ENCODE measurements at regions not wholly inside any gene's neighbourhood (a gene's known extent, or its start where the extent isn't known, plus 50 kb on each side); places are given as distances from the start of the nearest gene placed in this dataset.

DNA sequence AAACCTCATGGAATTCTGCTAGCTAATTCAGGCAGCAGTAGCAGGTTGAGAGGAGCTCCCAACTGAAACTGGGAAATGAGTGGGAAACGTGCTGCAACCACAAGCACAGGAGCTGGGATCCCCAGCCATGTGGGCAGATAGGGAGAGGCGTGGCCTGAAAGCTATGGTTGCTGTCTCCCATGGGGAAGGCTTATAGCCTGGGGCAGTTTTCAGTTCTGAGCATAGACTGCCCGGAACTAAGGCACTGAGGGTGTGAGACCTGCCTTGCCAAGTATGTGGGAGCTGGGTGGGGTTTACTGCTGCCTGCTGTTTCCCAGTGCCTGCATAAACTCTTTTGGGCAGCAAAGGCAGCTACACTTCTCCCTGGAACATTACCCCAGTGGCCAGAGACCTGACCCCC lies 229.5 kb downstream of the TUSC7 start:
- DNase-seq, result no peak

DNA sequence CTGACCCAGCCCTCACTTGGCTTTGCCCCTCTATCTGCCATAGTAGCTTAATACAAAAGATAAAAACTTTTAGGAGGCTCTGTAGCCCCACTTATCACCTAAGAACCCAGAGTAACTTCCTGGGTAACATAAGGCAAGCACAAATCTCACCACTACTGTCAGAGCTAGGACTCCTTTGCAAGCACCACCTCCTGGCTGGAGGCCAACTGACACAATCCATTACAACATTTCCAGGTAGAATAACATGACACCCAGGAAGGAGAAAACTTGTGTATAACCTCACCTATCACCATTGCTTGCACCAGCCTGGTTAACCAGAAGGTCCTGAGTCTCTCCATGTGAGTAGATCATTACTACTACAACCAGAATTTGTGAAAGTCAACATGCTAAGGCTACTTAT lies 230.0 kb downstream of the TUSC7 start:
- no peak for DNase-seq

DNA sequence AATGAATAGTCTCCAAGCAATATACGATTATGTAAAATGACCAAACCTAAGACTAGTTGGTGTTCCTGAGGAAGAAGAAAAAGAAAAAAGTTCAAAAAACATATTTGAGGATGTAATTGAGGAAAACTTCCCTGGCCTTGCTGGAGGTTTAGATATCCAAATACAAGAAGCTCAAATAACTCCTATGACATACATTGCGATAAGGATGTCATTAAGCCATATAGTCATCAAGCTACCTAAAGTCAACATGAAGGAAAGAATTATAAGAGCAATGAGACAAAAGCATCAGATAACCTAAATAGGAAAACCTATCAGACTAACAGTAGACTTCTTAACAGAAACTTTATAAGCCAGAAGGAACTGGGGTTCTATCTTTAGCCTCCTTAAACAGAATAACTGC lies 231.1 kb downstream of the TUSC7 start:
- no peak for DNase-seq

DNA sequence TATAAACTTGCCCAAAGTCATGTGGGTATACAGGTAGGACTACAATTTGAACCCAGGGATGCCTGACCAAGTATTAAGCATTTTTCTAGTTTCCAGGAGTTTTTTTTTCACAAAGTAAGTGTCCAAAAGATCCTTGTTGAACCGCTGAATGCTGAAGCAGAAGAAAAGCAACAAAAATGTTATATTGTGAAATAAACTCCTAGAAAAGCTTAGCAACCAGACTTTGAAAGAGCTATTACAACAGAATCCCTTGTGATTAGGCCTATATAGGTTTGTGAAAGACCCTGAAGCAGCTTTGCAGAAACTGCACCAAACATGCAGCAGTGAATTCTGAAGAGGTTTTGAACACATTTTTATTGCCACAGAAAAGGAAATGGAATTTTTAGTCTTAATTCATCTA lies 236.8 kb downstream of the TUSC7 start:
- DNase-seq, result no peak

DNA sequence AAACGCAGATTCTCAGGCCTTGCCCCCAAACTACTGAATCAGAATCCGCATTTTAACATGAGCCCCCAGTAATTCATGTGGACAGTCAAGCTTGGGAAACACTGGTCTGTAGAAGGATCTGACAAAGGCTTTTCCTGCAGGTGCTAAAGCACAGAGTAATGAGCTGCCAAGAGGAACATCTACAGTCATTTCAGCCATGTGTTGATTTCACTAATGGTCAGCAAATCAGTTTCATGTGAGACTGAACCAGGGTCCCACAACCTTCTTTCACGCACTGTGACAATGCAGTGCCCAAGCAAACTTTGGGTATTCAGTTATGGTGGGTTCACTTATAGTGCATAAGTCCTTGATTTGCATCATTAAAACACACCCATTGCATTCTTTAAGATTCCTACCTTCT lies 237.6 kb downstream of the TUSC7 start:
- DNase-seq, result no peak

DNA sequence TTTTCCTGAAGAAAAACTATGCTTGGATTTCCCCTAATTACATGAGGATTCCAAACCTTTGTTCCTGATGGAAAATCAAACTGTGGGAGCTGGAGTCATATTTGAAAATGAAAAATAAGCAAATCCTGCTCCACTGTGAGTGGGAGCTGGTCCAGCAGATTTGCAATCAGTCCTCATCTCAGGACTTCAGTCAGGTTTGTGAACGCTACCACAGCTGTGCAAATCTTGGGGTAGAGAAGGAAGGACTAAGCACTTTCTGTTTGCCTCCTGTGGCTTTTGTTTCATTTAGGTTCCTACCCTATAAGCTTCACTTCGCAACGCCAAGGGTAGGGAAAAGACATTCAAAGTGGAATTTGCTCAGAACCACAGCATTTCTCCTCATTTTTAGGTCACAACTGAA lies 238.2 kb downstream of the TUSC7 start:
- no peak for DNase-seq

DNA sequence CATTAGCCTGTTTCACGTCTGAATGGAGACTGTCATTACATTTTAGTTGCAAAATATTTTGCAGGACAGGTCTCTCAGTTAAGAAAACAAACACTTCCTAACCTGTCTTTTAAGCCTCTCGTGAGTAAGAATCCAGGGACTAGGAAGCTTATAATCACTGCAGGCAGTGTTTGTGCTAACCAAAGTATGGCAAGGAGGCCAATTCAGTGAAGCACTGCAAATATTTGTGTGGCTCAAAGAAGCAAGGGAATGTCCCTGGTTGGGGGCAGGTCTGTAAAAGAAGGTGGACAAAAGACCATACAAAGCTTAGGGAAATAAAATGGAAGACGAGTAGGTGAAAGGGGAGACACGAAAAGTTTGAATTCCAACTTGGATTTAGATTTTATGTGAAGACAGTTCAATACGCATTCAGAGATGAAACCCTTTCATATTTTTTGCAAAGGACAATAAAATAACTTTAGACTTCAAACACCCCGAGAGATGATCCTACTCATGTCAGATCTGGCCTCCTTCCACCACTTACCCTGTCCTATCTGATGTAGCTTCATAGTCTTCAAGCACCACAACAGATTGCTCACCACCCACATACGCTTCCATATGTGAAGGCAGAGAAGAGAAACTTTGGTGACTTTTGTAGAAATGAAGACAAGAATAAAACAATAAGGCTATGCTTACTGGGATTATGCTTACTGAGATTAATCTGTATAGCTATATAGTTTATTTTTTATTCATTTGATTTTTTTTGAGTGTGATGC lies 240.9 kb downstream of the TUSC7 start:
- DNase-seq, result no peak

DNA sequence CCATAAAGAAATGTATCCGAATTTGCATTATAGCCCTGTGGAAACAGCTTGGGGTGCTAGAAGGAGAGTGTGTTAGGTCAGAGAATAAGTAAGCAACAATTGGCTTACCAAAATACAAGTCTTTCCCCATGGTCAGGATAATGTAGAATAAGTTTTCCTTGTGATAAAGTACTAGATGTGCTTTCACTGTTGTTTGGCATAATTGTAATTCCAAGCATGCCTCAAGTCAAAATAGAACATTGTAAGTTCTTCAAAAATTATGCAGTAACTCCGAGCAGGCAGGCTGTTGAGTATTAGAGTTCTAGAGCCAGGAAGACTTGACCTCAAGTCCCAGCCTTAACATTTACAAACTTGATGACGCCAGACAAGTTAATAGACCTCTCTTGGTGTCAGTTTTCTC lies 242.0 kb downstream of the TUSC7 start:
- no peak for DNase-seq

DNA sequence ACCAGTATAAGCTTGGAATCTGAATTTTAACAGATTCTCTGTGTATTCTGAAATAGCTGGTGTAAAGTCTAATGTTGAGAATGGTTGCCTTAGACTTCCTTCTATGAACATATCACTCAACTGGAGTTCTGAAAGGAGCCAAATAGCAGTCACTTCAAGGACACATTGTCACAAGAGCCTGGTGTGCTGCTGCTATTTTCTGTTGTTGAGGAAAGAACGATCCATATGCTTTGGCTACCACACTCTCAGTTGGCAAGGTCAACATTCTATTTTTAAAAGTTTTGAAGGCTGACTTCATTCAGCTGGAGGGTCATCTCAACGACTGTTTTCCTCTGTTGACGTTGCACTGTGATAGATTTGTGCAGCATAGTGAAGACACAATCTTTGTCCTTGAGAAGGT lies 248.7 kb downstream of the TUSC7 start:
- DNase-seq, result no peak

DNA sequence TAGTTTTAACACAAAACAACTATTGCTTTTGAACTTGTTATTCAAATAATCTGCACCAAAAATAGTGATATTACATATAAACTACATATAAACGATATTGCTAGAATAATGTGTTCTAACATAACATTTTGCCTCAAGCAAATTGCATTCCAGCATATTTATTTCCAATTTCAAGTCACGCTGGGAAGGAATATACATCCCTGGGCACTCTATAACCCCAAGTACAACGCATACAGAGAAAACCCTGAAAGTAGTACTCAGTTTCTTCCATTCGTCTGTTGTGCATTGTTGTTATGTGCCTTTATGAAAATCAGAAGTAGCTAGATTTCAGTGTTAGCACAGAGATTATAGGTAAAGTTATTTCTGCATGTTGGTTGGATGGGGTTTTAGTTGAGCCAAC lies 251.5 kb downstream of the TUSC7 start:
- DNase-seq, result no peak

DNA sequence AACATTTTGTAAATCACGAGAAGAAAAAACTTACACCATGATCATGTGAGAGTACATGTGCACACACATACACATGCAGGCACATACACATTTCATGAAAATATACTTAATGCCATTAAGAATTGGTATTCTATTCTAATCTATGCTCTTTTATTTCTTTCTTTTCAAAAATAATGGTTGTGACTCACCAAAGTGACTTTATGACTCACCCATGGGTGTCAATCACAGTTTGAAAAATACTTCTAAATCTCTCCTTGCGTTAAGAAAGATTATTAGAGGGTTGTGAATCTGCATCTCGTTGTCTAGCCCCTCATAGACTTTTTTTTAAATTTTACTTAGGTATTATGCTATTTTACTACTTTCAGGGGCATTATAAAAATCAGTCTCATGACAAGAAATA lies 254.2 kb downstream of the TUSC7 start:
- no peak for DNase-seq

DNA sequence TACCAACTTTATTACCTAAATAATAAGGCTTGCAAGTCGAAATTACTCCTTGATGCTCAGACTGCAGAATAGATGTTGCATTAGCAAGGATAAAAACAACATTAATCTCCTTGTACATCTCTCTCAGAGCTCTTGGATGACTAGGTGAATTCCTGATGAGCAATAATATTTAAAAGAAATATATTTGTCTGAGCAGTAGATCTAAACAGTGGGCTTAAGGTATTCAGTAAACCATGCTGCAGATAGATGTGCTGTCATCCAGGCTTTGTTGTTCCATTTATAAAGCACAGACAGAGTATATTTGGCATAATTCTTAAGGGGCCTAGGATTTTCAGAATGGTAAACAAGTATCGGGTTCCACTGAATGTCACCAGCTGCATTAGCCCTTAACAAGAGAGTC lies 257.1 kb downstream of the TUSC7 start:
- no peak for DNase-seq

DNA sequence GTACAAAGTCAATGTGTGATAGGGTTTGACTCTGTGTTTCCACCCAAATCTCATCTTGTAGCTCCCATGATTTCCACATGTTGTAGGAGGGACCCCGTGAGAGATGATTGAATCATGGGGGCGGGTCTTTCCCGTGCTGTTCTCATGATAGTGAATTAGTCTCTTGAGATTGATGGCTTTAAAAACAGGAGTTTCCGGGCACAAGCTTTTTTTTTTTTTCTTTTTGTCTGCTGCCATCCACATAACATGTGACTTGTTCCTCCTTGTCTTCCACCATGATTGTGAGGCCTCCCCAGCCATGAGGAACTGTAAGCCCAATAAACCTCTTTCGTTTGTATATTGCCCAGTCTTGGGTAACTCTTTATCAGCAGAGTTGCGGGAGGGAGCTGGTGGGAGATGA lies 259.6 kb downstream of the TUSC7 start:
- DNase-seq, result no peak

DNA sequence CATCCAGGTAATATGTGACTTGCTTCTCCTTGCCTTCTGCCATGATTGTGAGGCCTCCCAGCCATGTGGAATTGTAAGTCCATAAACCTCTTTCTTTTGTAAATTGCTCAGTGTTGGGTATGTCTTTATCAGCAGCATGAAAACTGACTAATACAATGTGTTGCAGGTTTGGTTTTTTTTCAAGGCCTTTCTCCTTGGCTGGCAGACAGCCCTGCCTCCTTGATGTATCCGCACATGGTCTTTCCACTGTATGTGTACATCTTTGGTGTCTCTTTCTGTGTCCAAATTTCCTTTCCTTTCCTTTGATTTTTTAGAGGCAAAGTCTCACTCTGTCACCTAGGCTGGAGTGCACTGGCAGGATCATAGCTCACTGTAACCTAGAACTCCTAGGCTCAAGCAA lies 260.1 kb downstream of the TUSC7 start:
- DNase-seq, result no peak

DNA sequence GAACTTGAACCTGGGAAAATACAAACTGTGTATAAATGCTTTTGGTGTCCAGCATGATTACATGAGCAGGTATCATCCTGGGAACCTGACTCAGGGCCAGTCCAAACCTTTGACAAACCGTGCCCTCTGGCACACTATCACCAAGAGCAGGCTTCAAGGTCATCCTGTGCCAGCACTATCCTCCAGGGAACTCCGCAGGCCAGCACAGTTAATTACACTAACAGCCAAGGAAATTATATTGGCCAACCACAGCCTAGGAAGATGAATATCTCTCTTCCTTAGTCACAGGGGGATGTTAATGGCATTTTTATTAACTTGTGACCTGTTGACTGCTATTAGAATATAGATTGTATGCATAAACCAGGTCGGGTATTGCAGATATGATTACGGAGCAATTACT lies 262.0 kb downstream of the TUSC7 start:
- DNase-seq, result no peak

DNA sequence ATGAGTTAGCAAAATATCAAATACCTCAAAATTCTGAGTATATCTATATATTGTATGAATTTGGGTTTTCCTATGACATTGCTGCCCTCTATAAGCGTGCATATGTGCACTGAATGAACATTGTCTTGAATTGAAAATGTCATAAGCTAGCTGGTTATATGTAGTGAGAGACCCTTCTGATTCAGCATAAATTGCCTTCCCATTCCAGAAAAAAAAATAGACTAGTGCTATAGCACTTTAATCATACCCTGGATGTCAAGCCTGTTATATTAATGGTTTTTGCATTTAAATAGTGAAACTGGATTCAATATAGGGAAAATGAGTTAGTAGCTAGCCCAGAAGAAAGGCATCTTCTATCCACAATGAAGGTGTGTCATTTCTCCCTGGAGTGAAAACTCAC lies 265.1 kb downstream of the TUSC7 start:
- DNase-seq, result no peak

DNA sequence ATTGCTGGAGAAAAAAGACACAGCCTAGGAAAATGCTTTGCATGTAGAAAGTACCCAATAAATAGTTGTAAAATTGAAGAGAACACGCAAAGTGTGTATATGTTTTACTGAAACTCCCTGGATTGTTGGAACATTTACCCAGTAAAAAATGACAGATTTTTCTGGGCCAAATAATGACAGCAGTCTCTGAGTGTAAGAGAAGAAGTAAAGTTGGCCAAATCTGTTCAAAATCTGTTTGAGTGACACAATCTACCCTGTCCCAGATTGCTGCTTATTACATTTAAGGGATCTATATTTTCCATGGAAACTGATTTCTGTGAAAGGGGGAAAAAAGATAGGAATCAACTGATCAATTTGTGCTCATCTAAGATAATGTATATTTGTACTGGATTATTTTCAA lies 267.9 kb downstream of the TUSC7 start:
- no peak for DNase-seq

DNA sequence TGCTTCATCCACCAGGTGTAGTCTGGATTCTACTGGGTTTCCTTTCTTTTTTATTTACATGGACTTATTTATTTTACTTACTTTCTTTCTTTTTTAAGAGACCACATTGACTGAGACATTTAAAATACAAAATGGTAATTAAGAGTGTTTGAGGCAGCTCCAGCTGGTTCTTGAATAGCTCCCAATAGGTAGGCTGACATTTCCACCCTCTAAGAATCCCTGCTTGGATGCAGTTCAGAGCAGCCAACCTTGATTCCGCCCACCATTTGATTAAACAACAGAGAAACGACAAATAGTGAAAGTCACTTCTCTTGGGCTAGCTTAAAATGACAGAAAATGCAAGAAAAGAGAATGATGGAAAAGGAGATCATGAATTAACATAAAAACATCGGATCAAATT lies 270.5 kb downstream of the TUSC7 start:
- DNase-seq, result no peak

DNA sequence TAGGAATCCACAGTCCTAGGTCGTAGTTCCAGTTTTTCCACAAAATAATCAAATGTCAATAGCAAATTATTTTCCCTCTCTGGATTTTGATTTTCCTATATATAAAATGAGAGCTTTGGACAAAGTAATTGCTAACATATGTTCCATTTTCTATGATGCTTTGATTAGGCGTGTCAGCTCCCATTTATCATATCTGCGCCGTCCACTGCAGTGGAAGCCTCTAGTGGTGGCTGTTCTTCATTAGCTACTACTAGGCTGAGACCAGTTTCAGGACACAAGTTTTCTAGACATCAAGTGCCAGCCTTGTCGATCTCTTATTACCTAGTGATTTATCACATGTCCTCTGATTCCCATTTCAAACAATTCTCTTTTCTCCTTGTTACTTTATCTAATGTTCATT lies 271.5 kb downstream of the TUSC7 start:
- DNase-seq, result no peak

DNA sequence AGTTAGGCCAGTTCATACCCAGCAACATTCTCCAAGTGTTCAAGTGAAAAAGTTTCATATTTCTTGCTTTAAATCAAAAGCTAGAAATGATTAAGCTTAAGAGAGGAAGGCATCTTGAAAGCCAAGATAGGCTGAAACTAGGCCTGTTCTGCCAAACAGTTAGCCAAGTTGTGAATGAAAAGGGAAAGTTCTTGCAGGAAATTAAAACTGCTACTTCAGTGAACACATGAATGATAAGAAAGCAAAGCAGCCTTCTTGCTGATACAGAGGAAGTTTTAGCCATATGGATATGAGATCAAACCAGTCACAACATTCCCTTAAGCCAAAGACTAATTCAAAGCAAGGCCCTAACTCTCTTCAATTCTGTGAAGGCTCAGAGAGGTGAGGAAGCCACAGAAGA lies 274.7 kb downstream of the TUSC7 start:
- DNase-seq, result no peak

DNA sequence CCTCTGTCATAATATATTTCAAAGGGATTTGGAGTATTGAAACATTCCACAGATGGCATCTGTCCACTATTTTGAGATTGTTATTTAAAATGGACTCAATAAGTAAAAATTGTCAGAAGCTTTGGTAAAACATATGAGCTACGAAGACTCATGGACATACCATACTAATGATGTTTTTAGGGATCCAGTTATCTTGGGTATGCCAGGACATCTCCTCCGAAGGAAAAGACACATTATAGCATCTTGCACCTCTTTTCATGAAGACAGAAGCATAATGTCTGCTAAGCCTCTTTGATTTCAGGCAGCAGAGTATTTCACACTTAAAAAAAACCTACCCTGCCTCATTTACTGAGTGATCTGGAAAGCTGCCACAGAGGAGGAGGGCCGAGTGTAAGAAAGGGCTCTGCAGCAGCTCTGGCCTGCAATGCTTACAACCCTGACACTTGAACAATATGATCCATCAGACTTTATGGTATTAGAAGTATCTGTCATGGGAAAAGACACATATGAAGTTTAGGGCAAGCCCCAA lies 284.8 kb downstream of the TUSC7 start:
- DNase-seq, result no peak

DNA sequence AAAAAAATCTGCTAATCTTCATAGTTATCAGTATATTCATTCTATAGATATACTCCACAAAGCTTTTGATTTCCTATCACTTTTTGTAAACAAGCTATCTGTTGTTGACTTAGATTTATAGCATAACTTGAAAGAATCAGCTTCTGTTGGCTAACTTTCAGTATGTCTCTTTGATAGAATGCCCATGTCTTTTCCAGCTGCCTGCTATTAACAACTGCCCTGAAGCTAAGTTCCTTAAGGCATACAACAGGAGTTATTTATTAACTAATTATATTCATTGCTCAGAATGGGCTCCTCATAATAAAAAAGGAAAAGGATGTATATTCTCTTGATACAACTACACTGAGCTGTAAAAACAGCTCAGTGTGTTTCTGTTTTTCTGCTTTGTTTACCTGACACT lies 293.9 kb downstream of the TUSC7 start:
- no peak for DNase-seq

DNA sequence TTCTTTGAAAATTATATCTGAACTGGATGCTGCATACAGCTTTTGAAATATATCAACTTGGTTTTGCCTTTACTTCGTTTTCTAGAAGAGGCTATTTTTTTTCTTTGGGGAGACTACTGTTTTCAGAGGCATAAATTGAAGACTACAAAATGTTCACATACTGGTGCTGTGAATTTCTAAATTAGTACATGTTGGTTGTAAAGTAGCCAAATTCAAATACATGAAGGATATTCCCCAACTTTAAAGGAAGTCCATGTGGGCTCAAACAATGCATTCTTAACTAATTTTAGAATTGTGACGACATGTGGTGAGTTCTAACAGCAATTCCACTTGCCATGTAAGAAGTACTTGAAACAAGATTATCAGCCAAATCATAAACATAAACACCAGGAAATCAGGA lies 295.7 kb downstream of the TUSC7 start:
- DNase-seq, result no peak

DNA sequence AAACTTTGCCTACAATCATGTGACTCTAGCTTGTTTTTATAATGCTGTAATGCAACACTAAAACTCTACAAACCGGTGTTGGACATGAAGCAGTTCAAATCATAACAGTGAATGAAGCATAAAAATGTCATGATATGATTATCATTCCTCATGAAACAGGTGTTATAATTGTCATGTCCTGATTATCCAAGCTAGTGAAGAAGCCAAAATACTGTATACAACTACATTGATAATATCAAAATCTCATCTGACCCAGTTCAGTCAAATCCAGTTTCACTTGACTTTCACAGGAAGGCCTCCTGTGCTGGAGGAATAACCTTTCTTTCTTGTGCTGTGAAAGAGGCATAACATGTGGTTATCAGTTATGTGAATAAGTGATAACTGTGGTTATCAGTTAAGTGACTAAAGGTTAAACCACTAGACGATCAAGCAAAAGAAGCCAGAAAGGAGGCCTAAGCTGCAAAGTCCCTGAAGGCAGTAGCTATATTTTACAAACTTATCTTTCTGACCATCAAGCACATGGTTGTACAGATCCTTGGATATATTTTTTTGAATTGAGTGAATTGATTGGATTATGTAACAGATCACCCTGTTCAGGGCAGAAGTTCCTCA lies 296.4 kb downstream of the TUSC7 start:
- no peak for DNase-seq

DNA sequence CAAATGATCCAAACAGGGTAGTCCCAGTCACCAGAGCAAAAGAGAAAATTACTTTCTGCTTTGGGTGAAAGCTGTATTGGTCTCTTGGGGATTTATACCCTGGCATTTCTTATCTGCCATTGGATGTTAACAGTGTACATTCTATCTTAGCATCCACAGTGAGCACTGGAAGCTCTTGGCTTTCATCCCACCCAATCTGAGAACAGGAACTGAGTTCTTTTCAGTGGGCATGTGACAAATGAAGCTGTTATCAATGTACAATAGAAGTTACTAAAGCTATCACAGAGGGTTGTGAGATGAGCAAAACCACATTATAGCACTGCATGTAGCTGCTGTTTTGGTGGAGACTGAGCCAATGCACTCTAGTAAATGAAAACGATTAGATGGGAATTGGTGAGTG lies 300.7 kb downstream of the TUSC7 start:
- DNase-seq, result no peak

All from NCI-H526 treated with DMSO at 0.1 percent for 48 hours (cell line).